GM12878 (cell line): ENCODE measurements at regions not wholly inside any gene's neighbourhood (a gene's known extent, or its start where the extent isn't known, plus 50 kb on each side); places are given as distances from the start of the nearest gene placed in this dataset.

Source experiments
- ATAC-seq: fragments of 200-7000 bp; cut with Tn5 transposase; 3 replicates; pipeline ENCODE4 v1.9.1; 2020; ENCODE audit warnings: mild to moderate bottlenecking, moderate library complexity
- BruUV-seq: library from RNA; stranded (reverse); fragments of 400-500 nt; replicated peaks from 2 replicates; lab custom pipeline; 2021; lab: Mats Ljungman, UMichigan
- CTCF ChIA-PET: fragments of 300-600 bp; sonication (Branson Sonifier 250); formaldehyde crosslinking; extraction: SDS; loops from one replicate; lab custom pipeline; 2021; ENCODE audit warnings: inconsistent platforms; lab: Yijun Ruan, JAX
- POLR2A ChIA-PET: fragments of 350-600 bp; formaldehyde crosslinking; extraction: SDS; loops from one replicate; lab custom pipeline; 2021; ENCODE audit warnings: inconsistent platforms; lab: Charles Lee
- RAD21 ChIA-PET: fragments of 300-600 bp; sonication (Branson Sonifier 250); formaldehyde crosslinking; loops from one replicate; lab custom pipeline; 2023; ENCODE audit warnings: antibody characterized with exemption; ENCODE audit not compliant: unreplicated experiment; lab: Charles Lee
- SMC1A ChIA-PET: fragments of 300-600 bp; sonication (Branson Sonifier 250); formaldehyde crosslinking; loops from one replicate; lab custom pipeline; 2023; ENCODE audit not compliant: unreplicated experiment, uncharacterized antibody; lab: Charles Lee
- DNase-seq: peaks from one replicate; pipeline ENCODE4 v3.0.0-alpha.2; 2011; ENCODE audit warnings: low read depth, low spot score
- FAIRE-seq: peaks from 3 replicates; lab custom pipeline; 2011; peaks lifted over from hg19 to GRCh38; lab: Jason Lieb, UNC
- H2AFZ ChIP-seq: 2 replicates; pipeline ENCODE4 v1.6.0; 2011; ENCODE audit warnings: low read depth, low read length, control low read depth; ENCODE audit not compliant: control insufficient read depth
- H3K27ac ChIP-seq: 2 replicates; pipeline ENCODE4 v1.5.1; 2011; ENCODE audit warnings: control low read depth; ENCODE audit not compliant: control insufficient read depth, insufficient read depth
- H3K27me3 ChIP-seq, 2 experiments: replicated peaks in 1 of 2; 2 replicates each; pipeline versions ENCODE4 v1.6.0 to v1.6.1; 2011; ENCODE audit warnings: low read length in 1 of 2; ENCODE audit not compliant: control insufficient read depth in 2 of 2, insufficient read depth in 2 of 2
- H3K36me3 ChIP-seq, 2 experiments: 2 replicates each; pipeline ENCODE4 v1.5.1; 2011; ENCODE audit warnings: low read length in 1 of 2; ENCODE audit not compliant: control insufficient read depth in 2 of 2, insufficient read depth in 2 of 2
- H3K4me1 ChIP-seq: 2 replicates; pipeline ENCODE4 v1.6.1; 2011; ENCODE audit warnings: mild to moderate bottlenecking, low read length, moderate library complexity, mixed read lengths; ENCODE audit not compliant: control insufficient read depth, insufficient read depth
- H3K4me2 ChIP-seq: 2 replicates; pipeline ENCODE4 v1.6.0; 2011; ENCODE audit warnings: control low read depth; ENCODE audit not compliant: control insufficient read depth, insufficient read depth
- H3K4me3 ChIP-seq: fragments of 200-600 bp; sonication (generic); 2 replicates; pipeline ENCODE4 v1.5.1; 2016
- H3K79me2 ChIP-seq: 2 replicates; pipeline ENCODE4 v1.6.0; 2011; ENCODE audit warnings: low read length; ENCODE audit not compliant: control insufficient read depth, insufficient read depth
- H3K9ac ChIP-seq: 2 replicates; pipeline ENCODE4 v1.8.0; 2011; ENCODE audit warnings: low read length, control low read depth, mixed read lengths; ENCODE audit not compliant: control insufficient read depth, insufficient read depth
- H3K9me3 ChIP-seq: replicated peaks from 3 replicates; pipeline ENCODE4 v1.5.1; 2011; ENCODE audit warnings: mild to moderate bottlenecking, low read length; ENCODE audit not compliant: control insufficient read depth, insufficient read depth
- H4K20me1 ChIP-seq: 2 replicates; pipeline ENCODE4 v1.6.0; 2011; ENCODE audit not compliant: control insufficient read depth, insufficient read depth
- ATF3 ChIP-seq: IDR thresholded peaks from 2 replicates; pipeline ENCODE4 v1.6.1; 2011; ENCODE audit warnings: low read depth, mild to moderate bottlenecking, low read length, moderate library complexity, borderline replicate concordance; ENCODE audit errors: extremely low read depth
- ATF7 ChIP-seq: fragments of 450-650 bp; IDR thresholded peaks from 2 replicates; pipeline ENCODE4 v1.6.1; 2016; ENCODE audit warnings: low read depth, mild to moderate bottlenecking
- BACH1 ChIP-seq: fragments of 450-650 bp; IDR thresholded peaks from 2 replicates; pipeline ENCODE4 v1.6.1; 2017; ENCODE audit warnings: mild to moderate bottlenecking, borderline replicate concordance
- CHD1 ChIP-seq: IDR thresholded peaks from 2 replicates; pipeline ENCODE4 v1.6.1; 2012; ENCODE audit warnings: low read depth, low read length, improper control_type of control experiment
- DPF2 ChIP-seq: fragments of 450-650 bp; IDR thresholded peaks from 2 replicates; pipeline ENCODE4 v1.6.1; 2017; ENCODE audit warnings: mild to moderate bottlenecking
- ETV6 ChIP-seq, 2 experiments: fragments of 450-650 bp in 1 of 2; IDR thresholded peaks in 1 of 2; conservative IDR thresholded peaks in 1 of 2; 2 replicates each; pipeline ENCODE4 v1.6.1; 2014; ENCODE audit warnings: antibody characterized with exemption in 1 of 2, borderline replicate concordance in 1 of 2, low read depth in 1 of 2, mild to moderate bottlenecking in 1 of 2, moderate library complexity in 1 of 2
- MTA2 ChIP-seq: fragments of 450-650 bp; IDR thresholded peaks from 2 replicates; pipeline ENCODE4 v1.6.1; 2016; ENCODE audit warnings: low read depth, mild to moderate bottlenecking, moderate library complexity
- MYB ChIP-seq: fragments of 150-350 bp; IDR thresholded peaks from 2 replicates; pipeline ENCODE4 v1.6.1; 2014; ENCODE audit warnings: mild to moderate bottlenecking, low read depth, low read length, borderline replicate concordance
- NBN ChIP-seq: fragments of 450-650 bp; IDR thresholded peaks from 2 replicates; pipeline ENCODE4 v1.6.1; 2016
- NFYA ChIP-seq: IDR thresholded peaks from 2 replicates; pipeline ENCODE4 v1.6.1; 2011; ENCODE audit warnings: low read depth, mild to moderate bottlenecking, low read length, improper control_type of control experiment, borderline replicate concordance
- RBBP5 ChIP-seq: fragments of 200-600 bp; sonication (generic); conservative IDR thresholded peaks from 2 replicates; pipeline ENCODE4 v1.6.1; 2016
- SPI1 ChIP-seq: IDR thresholded peaks from 2 replicates; pipeline ENCODE4 v1.6.1; 2011; ENCODE audit warnings: low read depth, mild to moderate bottlenecking, low read length, moderate library complexity, borderline replicate concordance; ENCODE audit not compliant: insufficient read depth
- TAF1 ChIP-seq: IDR thresholded peaks from 2 replicates; pipeline ENCODE4 v1.6.1; 2011; ENCODE audit warnings: mild to moderate bottlenecking, low read depth, low read length, borderline replicate concordance
- WGBS: methylation state at CpG from one replicate; pipeline ENCODE4 v1.1.6; 2016; ENCODE audit warnings: low lambda C conversion rate; ENCODE audit not compliant: insufficient replicate concordance, insufficient coverage; ENCODE audit errors: missing lambda C conversion rate; 5-methylcytosine and 5-hydroxymethylcytosine counted together
- in situ Hi-C: fragments of 300-500 bp; cut with MboI; formaldehyde crosslinking; loops from 9 replicates; pipeline ENCODE4 v1.14.3; 2018; ENCODE audit warnings: mixed read lengths
- intact Hi-C: fragments of 100-400 bp; cut with micrococcal nuclease; formaldehyde crosslinking; loops from one replicate; pipeline ENCODE4 v1.14.2; 2022; ENCODE audit not compliant: unreplicated experiment
- TF ChIP-seq, protein P1 (sequence below): fragments of 450-650 bp; IDR thresholded peaks from 2 replicates; pipeline ENCODE4 v1.6.1; 2016; ENCODE audit warnings: mild to moderate bottlenecking, moderate library complexity, borderline replicate concordance
- TF ChIP-seq, protein P2 (sequence below): IDR thresholded peaks from 2 replicates; pipeline ENCODE4 v1.6.1; 2012; ENCODE audit warnings: low read depth, low read length, improper control_type of control experiment

- H3K9ac ChIP-seq: no peak overlapping the region
- H4K20me1 ChIP-seq: no peaks in the 10 kb centered on the region
- ChIA-PET CTCF (no interaction called here), POLR2A (no interaction called here), SMC1A (no interaction called here), RAD21 (no interaction called here)
- H3K4me2 ChIP-seq: no peak overlapping the region
- ATAC-seq (no peak), DNase-seq (no peak), FAIRE-seq (no peak)
- intact Hi-C loops: no loop called here
- H3K79me2 ChIP-seq: no peaks in the 10 kb centered on the region
- no peaks in the 10 kb centered on the region for H3K27me3 ChIP-seq
- 29% methylated on average over 3 of the region's 3 CpGs for WGBS
- no peaks in the 10 kb centered on the region for H3K36me3 ChIP-seq
- H3K4me1 ChIP-seq: no peaks in the 10 kb centered on the region
- H3K4me3 ChIP-seq: no peak overlapping the region
- no TSS peak for BruUV-seq
- no peak overlapping the region for H3K27ac ChIP-seq
- no peak overlapping the region for H2AFZ ChIP-seq
- no peaks in the 10 kb centered on the region for H3K9me3 ChIP-seq
- in situ Hi-C loops: no loop called here
- TF ChIP-seq RBBP5 (no peak), CHD1 (no peak), MYB (no peak), ETV6 (conservative IDR thresholded peaks at IDR 0.05 in 1 of 2, IDR thresholded peaks at IDR 0.05 in 1 of 2; ENCODE audit: borderline replicate concordance in 1 of 2, low read depth in 1 of 2) (no peak), ATF3 (no peak), NFYA (no peak)
These were observed 1019.3 kb downstream of the NSUN3 start for GRCh38 chr3:95082191-95082590.

GRCh38 chr3:95084738-95085137 lies 1021.9 kb downstream of the NSUN3 start:
- SMC1A ChIA-PET: no interaction called here
- DNase-seq (no peak), ATAC-seq (peak; percentile 63), FAIRE-seq (no peak)
- Histone ChIP-seq H2AFZ (no peak overlapping the region), H3K9ac (no peak overlapping the region), H3K27ac (no peak overlapping the region), H3K4me1 (no peaks in the 10 kb centered on the region), H3K4me2 (no peak overlapping the region), H3K4me3 (no peak overlapping the region), H4K20me1 (no peaks in the 10 kb centered on the region), H3K27me3 (no peaks in the 10 kb centered on the region), H3K9me3 (no peaks in the 10 kb centered on the region), H3K36me3 (no peaks in the 10 kb centered on the region), H3K79me2 (no peaks in the 10 kb centered on the region)
- RAD21 ChIA-PET: no interaction called here
- intact Hi-C loops (no loop called here), in situ Hi-C loops (no loop called here)
- CTCF ChIA-PET: no interaction called here
- POLR2A ChIA-PET: no interaction called here
- BruUV-seq: no TSS peak
- no peak for TF ChIP-seq TAF1
- TF ChIP-seq ATF7: no peak
- peak; percentile 30; the same call in 1 of the 2 replicates for TF ChIP-seq MTA2
- no peak for TF ChIP-seq DPF2
- no peak for TF ChIP-seq BACH1
- TF ChIP-seq, protein P1, sequence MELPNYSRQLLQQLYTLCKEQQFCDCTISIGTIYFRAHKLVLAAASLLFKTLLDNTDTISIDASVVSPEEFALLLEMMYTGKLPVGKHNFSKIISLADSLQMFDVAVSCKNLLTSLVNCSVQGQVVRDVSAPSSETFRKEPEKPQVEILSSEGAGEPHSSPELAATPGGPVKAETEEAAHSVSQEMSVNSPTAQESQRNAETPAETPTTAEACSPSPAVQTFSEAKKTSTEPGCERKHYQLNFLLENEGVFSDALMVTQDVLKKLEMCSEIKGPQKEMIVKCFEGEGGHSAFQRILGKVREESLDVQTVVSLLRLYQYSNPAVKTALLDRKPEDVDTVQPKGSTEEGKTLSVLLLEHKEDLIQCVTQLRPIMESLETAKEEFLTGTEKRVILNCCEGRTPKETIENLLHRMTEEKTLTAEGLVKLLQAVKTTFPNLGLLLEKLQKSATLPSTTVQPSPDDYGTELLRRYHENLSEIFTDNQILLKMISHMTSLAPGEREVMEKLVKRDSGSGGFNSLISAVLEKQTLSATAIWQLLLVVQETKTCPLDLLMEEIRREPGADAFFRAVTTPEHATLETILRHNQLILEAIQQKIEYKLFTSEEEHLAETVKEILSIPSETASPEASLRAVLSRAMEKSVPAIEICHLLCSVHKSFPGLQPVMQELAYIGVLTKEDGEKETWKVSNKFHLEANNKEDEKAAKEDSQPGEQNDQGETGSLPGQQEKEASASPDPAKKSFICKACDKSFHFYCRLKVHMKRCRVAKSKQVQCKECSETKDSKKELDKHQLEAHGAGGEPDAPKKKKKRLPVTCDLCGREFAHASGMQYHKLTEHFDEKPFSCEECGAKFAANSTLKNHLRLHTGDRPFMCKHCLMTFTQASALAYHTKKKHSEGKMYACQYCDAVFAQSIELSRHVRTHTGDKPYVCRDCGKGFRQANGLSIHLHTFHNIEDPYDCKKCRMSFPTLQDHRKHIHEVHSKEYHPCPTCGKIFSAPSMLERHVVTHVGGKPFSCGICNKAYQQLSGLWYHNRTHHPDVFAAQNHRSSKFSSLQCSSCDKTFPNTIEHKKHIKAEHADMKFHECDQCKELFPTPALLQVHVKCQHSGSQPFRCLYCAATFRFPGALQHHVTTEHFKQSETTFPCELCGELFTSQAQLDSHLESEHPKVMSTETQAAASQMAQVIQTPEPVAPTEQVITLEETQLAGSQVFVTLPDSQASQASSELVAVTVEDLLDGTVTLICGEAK: no peak
- no peak for TF ChIP-seq NBN
- peak; percentile 55; the same call in 1 of the 2 replicates for TF ChIP-seq SPI1
- TF ChIP-seq ETV6 (conservative IDR thresholded peaks at IDR 0.05 in 1 of 2, IDR thresholded peaks at IDR 0.05 in 1 of 2; ENCODE audit: borderline replicate concordance in 1 of 2, low read depth in 1 of 2): no peak
- TF ChIP-seq, protein P2, sequence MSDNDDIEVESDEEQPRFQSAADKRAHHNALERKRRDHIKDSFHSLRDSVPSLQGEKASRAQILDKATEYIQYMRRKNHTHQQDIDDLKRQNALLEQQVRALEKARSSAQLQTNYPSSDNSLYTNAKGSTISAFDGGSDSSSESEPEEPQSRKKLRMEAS: no peak
